HG02840 (cell line): ENCODE measurements at regions not wholly inside any gene's neighbourhood (a gene's known extent, or its start where the extent isn't known, plus 50 kb on each side); places are given as distances from the start of the nearest gene placed in this dataset.
A peak's percentile ranks its signal among the peaks of the same experiment; 100 is the strongest.
"Not testable (repeated sequence)": the region's sequence is repeated elsewhere in the genome, so short reads cannot be mapped to it uniquely, and the experiment has no call there.

Experiments used
- ATAC-seq: cut with Tn5 transposase; IDR thresholded peaks from one replicate; pipeline ENCODE4 v1.9.1; 2021; ENCODE audit warnings: mild to moderate bottlenecking, moderate library complexity, moderate number of reproducible peaks; ENCODE audit not compliant: unreplicated experiment, low FRiP score

DNA sequence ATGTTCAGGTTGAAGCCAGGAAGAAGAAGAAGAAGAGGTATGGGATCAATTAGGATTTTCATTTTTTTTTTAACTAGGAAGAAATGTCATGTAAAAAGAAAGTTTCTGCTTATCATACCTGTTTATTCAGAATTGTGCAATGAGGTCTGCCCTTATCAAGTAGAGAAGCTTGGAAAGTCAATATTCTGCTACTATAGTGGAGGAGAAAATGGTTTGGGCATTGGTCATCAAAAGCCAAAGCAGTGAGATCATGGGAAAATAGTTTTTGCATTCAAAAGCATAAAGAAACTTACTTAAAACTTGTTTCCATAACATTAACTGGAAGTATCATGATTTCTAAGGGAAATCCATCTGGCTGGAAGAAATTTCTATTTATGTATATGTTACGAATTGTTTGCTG is 1239.2 kb downstream of the NSUN3 start:
- no peak for ATAC-seq

GRCh38 chr3:95310560-95310959 is 1247.7 kb downstream of the NSUN3 start:
- ATAC-seq: no peak

- no peak for ATAC-seq
Measured at GRCh38 chr3:95311272-95311671, 1248.4 kb downstream of the NSUN3 start.

GRCh38 chr3:95312650-95313049 is 1249.8 kb downstream of the NSUN3 start:
- ATAC-seq: no peak

DNA sequence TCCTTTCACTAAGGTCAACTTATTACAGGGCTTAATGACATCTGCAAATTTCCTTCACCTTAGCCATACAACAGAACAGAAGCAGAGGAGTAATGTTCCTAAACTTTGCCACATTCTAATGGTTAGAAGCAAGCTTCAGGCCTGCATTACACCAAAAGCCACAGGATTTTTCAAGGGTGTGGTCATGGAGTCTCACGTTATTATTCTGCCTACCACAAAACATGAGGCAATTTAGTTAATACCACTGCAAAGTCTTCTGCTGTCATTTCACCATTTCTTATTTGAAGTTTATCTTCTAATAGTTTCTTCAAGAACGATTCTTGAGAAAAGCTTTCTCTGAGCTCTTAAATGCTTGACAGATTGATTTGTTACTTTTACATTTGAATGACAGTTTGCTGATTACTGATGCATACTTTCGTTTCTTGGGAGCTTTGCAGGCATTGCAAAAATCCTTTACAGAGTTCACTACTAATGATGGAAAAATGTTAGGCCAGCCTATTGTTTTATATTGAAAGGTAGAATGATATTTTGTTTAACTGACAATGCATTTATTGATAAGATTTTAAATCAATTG is 1257.1 kb downstream of the NSUN3 start:
- ATAC-seq: no peak

DNA sequence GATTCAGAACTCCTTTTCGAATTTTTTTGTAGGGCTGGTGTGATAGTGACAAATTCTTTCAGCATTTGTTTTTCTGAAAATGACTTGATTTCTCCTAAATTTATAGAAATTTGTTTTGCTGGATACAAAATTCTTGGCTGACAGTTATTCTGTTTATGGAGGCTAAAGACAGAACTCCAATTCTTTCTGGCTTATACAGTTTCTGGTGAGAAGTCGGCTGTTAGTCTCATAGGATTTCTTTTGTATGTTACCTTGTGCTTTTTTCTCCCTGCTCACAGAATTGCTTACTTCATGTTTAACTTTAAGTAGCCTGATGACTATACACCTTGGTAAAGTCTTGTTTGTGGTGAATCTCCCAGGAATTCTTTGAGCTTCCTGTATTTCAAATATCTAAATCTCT is 1264.6 kb downstream of the NSUN3 start:
- ATAC-seq: no peak

DNA sequence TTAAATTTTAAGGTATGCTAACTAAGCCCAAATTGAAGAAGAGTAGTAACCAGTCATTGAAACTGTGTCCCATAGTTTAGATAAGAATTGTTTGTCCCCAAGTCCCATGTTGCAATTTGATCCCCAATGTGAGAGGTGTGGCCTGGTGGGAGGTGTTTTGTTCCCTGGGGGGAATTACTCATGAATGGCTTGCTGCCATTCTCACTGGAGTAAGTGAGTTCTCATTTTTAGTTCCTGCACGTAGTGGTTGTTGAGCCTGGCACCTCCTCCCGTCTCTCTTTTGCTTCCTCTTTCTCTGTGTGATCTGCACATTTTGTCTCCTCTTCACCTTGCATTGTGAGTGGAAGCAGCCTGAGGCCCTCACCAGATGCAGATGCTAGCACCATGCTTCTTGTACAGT is 1271.0 kb downstream of the NSUN3 start:
- no peak for ATAC-seq

- no peak for ATAC-seq
Measured at GRCh38 chr3:95334461-95334860, 1271.6 kb downstream of the NSUN3 start.

DNA sequence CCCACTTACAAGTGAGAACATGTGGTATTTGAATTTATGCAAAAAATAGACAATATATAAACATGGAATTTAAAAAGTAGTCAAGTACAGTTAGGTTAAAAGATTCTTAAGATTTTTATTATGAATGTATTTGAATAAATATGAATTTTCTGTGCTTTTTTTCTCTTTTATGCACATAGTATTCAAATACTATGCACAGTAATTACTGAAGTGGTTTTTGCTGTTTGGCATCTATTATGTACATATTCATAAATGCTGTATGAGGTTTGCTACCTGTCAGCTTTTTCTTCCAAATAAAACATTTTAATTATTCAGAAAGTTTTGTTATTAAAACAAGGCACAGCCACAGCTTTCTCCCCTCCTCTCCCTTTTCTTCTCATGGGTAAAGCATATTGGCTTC is 1272.7 kb downstream of the NSUN3 start:
- ATAC-seq: no peak

DNA sequence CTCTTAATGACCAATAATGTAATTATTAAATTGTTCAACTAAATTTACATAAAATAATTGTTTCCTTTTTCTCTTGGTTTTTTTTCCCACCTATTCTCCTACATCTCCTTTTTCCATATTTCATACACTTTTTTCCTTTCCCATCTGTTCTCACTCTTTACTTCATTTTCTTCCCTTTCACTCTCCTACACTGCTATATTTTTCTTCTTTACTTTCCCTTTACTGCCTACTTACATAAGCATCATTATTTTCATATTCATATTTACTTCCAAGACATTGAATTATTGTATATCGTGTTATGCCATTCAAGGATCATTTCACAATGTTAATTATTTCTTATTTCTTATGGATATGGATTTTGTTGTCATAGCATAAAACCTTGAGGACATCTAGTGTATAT is 1275.6 kb downstream of the NSUN3 start:
- no peak for ATAC-seq

DNA sequence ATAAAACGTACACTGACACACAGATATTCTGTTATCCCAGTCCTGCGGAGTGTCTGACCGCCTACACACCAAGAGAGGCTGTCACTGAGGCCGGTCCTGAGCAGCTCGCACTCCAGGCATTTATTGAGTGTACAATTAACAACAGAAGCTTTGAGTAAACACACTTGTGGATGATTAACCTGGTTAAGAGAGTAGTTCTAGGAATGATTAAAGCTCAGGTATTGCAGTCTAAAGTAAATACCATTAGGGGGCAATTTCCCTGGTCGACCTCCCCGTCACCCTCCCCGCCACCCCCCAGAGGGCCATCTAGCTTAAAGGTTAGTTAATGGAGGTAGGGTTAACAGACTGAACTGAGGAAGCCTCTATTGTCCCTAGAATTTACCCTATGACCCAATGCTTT is 1278.5 kb downstream of the NSUN3 start:
- no peak for ATAC-seq

DNA sequence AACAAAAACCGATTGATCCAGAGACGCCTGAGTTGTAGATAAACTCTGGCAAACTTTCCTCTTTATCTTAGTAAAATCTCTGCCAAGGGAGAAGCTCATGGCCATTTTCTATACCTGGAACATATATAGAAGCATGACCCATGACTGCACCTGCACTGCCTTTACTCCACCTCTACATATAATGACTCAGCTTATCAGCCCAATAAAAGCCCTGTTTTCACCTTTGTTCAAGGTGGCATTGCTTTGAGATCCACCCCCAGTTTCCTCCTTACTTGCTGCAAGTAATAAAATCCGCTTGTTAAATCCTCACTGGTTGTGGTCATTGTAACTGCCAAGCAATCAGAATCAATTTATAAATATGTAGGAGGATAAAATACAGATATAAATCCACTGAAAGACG is 1280.4 kb downstream of the NSUN3 start:
- no peak for ATAC-seq

- ATAC-seq: no peak
Measured at GRCh38 chr3:95343767-95344166, 1280.9 kb downstream of the NSUN3 start.

DNA sequence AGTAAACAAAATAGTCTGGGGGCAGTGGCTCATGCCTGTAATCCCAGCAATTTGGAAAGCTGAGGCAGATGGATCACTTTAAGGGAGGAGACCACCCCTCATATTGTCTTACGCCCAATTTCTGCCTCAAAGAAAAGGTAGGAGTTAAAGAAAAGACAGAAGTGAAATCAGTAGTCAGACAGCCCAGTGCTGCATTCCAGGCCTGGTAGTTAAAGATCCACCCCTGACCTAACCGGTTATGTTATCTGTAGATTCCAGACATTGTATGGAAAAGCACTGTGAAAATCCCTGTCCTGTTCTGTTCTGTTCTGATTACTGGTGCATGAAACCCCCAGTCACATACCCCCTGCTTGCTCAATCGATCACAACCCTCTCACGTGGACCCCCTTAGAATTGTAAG is 1285.1 kb downstream of the NSUN3 start:
- ATAC-seq: not testable (repeated sequence)

- no peak for ATAC-seq
Measured at GRCh38 chr3:95348879-95349278, 1286.0 kb downstream of the NSUN3 start.

GRCh38 chr3:95350049-95350448 is 1287.2 kb downstream of the NSUN3 start:
- ATAC-seq: no peak

GRCh38 chr3:95351158-95351557 is 1288.3 kb downstream of the NSUN3 start:
- no peak for ATAC-seq

GRCh38 chr3:95352471-95352870 is 1289.6 kb downstream of the NSUN3 start:
- no peak for ATAC-seq

DNA sequence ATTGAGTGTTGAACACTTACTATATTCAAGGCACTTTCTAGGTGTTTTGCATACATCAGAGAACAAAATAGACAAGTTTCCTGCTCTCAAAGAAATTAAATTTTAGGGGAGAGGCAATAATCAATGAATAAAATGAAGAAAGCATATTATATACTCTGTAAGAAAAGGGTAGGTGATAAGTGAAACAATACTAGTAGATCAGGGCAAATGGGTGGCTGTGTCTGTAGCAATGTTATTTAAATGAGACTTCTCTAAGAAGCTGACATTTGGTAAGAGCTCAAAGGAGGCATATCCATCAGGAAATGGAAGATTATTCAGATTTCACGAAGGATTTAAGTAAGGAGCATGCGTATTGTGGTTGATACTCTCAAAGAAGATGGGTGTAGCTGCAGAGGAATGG is 1291.6 kb downstream of the NSUN3 start:
- no peak for ATAC-seq

DNA sequence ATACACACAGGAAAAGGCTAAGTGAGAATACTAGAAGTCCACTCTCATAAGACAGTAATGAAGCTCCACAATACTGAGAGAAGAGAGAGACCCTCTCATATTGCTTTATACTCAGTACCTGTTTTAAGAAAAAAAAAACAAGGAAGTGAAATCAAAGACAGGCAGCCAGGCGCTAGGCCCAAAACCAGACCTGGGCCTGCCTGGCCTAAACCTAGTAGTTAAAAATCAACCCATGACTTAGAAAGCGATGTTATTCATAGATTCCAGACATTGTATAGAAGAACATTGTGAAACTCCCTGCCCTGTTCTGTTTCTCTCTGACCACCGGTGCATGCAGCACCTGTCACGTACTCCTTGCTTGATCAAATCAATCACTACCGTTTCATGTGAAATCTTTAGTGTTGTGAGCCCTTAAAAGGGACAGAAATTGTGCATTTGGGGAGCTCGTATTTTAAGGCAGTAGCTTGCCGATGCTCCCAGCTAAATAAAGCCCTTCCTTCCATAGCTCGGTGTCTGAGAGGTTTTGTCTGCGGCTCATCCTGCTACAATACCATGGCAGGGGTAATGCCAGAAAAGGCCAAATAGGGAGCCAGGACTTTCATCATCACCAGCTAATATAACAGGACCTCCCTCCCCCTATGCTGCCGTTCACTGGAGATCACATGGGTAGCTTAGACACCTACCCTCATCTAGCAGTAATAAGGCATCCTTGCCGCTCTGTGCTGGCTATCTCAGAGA is 1294.1 kb downstream of the NSUN3 start:
- peak; percentile 66 for ATAC-seq

DNA sequence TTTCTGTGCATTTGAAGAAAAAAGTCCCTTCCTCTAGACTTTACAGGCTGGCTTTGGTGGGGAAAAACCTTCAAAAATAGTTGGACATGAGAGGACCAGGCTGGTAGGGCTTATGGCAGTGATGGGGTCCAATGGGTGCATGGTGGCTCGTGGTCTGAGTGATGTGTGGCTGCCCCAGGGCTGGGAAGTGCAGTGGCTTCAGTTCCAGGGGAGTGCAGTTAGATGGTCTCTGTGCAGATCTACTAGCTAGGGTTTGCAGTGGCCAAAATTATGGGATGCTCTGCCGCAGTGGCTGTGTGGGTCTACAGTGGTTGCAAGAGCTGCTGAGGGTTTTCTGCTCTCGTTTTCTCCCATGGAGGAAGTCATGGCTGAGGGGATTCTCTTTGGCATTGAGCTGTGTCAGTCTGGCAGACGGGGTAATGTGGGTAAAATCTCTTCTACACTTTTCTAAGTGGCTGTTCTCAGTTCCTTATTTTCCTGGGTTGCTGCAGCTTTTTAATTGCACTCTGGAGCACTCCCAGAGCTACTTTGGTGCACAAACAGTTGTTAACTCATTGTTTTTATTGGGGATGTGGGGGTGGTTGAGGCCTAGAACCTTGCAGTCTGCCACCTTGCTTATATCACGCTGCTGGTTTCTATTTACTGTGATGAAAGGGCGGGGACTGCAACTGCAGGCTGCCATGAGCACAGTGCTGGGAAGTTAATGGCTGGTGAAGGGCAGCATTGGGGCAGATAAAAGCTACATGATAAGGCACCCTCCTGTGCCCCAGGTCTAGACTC is 1324.6 kb downstream of the NSUN3 start:
- no peak for ATAC-seq
